ENCODE measurements at regions not wholly inside any gene's neighbourhood (a gene's known extent, or its start where the extent isn't known, plus 50 kb on each side); places are given as distances from the start of the nearest gene placed in this dataset.
"Not testable (repeated sequence)": the region's sequence is repeated elsewhere in the genome, so short reads cannot be mapped to it uniquely, and the experiment has no call there.

DNA sequence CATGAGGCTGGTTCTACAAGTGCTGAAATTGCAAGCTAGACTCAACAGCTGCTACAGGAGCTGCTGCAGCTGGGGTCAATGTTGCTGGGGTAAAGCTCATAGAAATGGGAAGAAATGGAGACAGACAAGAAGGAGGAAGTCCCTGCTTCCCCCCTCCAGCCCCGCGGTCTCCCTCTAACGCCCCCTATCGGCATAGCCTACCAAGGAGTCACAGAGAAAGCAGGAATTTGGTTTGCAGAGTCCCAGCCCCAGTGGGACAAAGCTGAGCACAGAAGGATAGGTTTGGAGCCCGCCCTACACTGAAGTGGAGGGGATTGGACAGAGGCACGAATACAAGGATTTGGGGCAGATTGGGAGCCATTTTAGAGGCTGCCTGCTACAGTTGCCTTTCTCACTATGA, 176.9 kb upstream of the ANKRD28 start:
- Mint-ChIP-seq H3K27ac (no peak overlapping the region), H3K36me3 (ENCODE audit: low read depth) (no peaks in the 10 kb centered on the region), H3K4me3 (no peak overlapping the region), H3K27me3 (peaks cover 24% of the 10 kb centered on the region), H3K4me1 (peaks cover 2% of the 10 kb centered on the region)
- ATAC-seq (no peak), DNase-seq (no peak)
- H3K9me3 ChIP-seq (ENCODE audit: control insufficient read depth, low read length, poor library complexity, severe bottlenecking): no peaks in the 10 kb centered on the region

GRCh38 chr3:15976524-15976923, 178.7 kb upstream of the ANKRD28 start:
- Mint-ChIP-seq H3K36me3 (ENCODE audit: low read depth) (no peaks in the 10 kb centered on the region), H3K27me3 (peaks cover 24% of the 10 kb centered on the region), H3K4me3 (no peak overlapping the region), H3K4me1 (peaks cover 2% of the 10 kb centered on the region), H3K27ac (no peak overlapping the region)
- no peaks in the 10 kb centered on the region for H3K9me3 ChIP-seq (ENCODE audit: control insufficient read depth, low read length, poor library complexity, severe bottlenecking)
- ATAC-seq: no peak
- DNase-seq: no peak

- H3K9me3 ChIP-seq (ENCODE audit: control insufficient read depth, low read length, poor library complexity, severe bottlenecking): no peaks in the 10 kb centered on the region
- Mint-ChIP-seq H3K4me1 (peaks cover 2% of the 10 kb centered on the region), H3K27ac (no peak overlapping the region), H3K36me3 (ENCODE audit: low read depth) (no peaks in the 10 kb centered on the region), H3K4me3 (no peak overlapping the region), H3K27me3 (peaks cover 24% of the 10 kb centered on the region)
- ATAC-seq: no peak
- no peak for DNase-seq
These were observed 179.3 kb upstream of the ANKRD28 start for GRCh38 chr3:15977090-15977489.

GRCh38 chr3:15977598-15978232, 179.9 kb upstream of the ANKRD28 start:
- H3K36me3 Mint-ChIP-seq (ENCODE audit: low read depth): no peaks in the 10 kb centered on the region
- no peak overlapping the region for H3K4me3 Mint-ChIP-seq
- no peaks in the 10 kb centered on the region for H3K9me3 ChIP-seq (ENCODE audit: control insufficient read depth, low read length, poor library complexity, severe bottlenecking)
- no peak for ATAC-seq
- peaks cover 24% of the 10 kb centered on the region for H3K27me3 Mint-ChIP-seq
- peaks cover 2% of the 10 kb centered on the region for H3K4me1 Mint-ChIP-seq
- no peak for DNase-seq
- H3K27ac Mint-ChIP-seq: no peak overlapping the region

DNA sequence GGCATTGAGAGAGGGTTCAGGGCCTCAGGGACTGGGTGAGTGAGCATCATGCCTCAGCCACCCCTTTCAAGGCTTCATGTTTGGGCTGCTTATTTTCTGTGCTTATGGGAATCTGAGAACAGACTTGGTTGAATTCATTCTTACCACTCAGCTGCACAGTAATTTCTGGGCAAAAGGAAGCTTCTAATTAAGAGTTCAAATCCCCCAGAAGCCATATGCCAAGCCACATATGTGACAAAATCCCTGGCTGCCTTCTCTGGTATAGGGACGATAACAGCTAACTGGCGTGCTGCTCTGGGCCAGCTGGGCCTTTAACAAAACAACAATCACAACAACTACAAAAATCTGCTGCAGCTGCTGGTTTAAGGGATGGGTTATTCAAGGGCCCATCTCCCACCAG, 181.0 kb upstream of the ANKRD28 start:
- peaks cover 18% of the 10 kb centered on the region for H3K27me3 Mint-ChIP-seq
- DNase-seq: no peak
- no peak overlapping the region for H3K27ac Mint-ChIP-seq
- H3K4me1 Mint-ChIP-seq: peaks cover 2% of the 10 kb centered on the region
- ATAC-seq: no peak
- H3K9me3 ChIP-seq (ENCODE audit: control insufficient read depth, low read length, poor library complexity, severe bottlenecking): no peaks in the 10 kb centered on the region
- H3K4me3 Mint-ChIP-seq: no peak overlapping the region
- no peaks in the 10 kb centered on the region for H3K36me3 Mint-ChIP-seq (ENCODE audit: low read depth)

GRCh38 chr3:15979495-15979894, 181.7 kb upstream of the ANKRD28 start:
- Mint-ChIP-seq H3K27ac (no peak overlapping the region), H3K36me3 (ENCODE audit: low read depth) (no peaks in the 10 kb centered on the region), H3K27me3 (peaks cover 12% of the 10 kb centered on the region), H3K4me1 (no peaks in the 10 kb centered on the region), H3K4me3 (no peak overlapping the region)
- no peak for DNase-seq
- H3K9me3 ChIP-seq (ENCODE audit: control insufficient read depth, low read length, poor library complexity, severe bottlenecking): no peaks in the 10 kb centered on the region
- no peak for ATAC-seq

DNA sequence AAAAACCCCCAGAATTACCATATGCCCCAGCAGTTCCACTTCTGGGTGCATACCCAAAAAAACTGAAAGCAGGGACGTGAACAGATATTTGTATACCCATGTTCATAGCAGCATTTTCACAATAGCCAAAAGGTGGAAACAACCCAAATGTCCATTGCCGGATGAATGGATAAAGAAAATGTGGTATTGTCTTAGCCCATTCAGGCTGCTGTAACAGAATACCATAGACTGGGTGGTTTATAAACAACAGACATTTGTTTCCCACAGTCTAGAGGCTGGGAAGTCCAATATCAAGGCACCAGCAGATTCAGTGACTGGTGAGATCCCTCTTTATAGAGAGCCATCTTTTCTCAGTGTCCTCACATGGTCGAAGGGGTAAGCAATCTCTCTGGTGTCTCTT, 182.1 kb upstream of the ANKRD28 start:
- H3K27me3 Mint-ChIP-seq: peaks cover 8% of the 10 kb centered on the region
- DNase-seq: no peak
- no peaks in the 10 kb centered on the region for H3K36me3 Mint-ChIP-seq (ENCODE audit: low read depth)
- H3K4me1 Mint-ChIP-seq: no peaks in the 10 kb centered on the region
- H3K27ac Mint-ChIP-seq: no peak overlapping the region
- no peaks in the 10 kb centered on the region for H3K9me3 ChIP-seq (ENCODE audit: control insufficient read depth, low read length, poor library complexity, severe bottlenecking)
- H3K4me3 Mint-ChIP-seq: no peak overlapping the region
- no peak for ATAC-seq

DNA sequence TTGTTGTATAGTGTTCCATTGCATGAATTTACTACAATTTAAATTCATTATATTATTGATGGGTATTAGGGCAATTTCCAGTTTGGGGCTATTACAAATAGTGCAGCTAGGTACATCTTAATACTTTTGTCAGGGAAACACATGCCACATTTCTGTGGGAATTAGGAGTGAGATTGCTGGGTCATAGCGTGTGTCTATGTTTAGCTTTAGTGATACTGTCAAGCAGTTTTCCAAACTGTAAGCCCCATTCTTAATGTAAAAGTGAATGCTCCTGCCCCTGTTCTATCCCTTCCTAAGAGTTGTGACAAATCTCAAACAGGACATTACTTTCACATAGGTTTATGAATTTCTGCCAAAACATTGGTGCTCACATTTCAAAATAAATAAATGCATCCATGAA, 184.5 kb upstream of the ANKRD28 start:
- Mint-ChIP-seq H3K4me1 (no peaks in the 10 kb centered on the region), H3K27me3 (no peaks in the 10 kb centered on the region), H3K27ac (no peak overlapping the region), H3K36me3 (ENCODE audit: low read depth) (peaks cover under 1% of the 10 kb centered on the region), H3K4me3 (no peak overlapping the region)
- ATAC-seq: no peak
- H3K9me3 ChIP-seq (ENCODE audit: control insufficient read depth, low read length, poor library complexity, severe bottlenecking): no peaks in the 10 kb centered on the region
- DNase-seq: no peak

DNA sequence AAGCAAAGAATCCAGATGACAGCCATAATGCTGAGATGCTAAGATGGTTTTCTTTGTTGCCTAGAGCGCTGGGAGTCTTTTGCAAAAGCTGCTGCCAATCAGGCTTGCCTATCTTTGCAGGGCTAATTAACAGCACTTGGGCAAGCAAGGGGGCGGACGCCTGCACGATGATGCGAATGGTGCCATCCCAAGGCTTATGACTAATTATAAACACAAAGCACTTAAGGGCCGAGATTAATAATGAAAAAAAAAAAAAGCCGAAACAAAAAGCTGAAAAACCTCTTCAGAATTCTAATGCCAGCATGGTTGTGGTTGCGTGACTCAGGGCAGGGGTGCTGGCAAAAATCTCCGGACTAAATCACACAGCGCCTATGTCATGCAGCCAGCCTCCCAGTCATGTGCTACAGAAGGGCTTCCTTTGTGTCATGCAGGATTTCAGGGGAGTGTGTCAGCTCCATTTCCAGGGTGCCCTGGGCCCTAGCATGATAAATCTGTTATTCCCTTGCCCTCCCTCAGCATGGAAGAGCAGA, 185.0 kb upstream of the ANKRD28 start:
- no peak for DNase-seq
- H3K36me3 Mint-ChIP-seq (ENCODE audit: low read depth): peaks cover 3% of the 10 kb centered on the region
- H3K27ac Mint-ChIP-seq: no peak overlapping the region
- H3K4me3 Mint-ChIP-seq: no peak overlapping the region
- ATAC-seq: no peak
- no peaks in the 10 kb centered on the region for H3K27me3 Mint-ChIP-seq
- H3K9me3 ChIP-seq (ENCODE audit: control insufficient read depth, low read length, poor library complexity, severe bottlenecking): no peaks in the 10 kb centered on the region
- H3K4me1 Mint-ChIP-seq: no peaks in the 10 kb centered on the region

- DNase-seq (no peak), ATAC-seq (no peak)
- Mint-ChIP-seq H3K27me3 (no peaks in the 10 kb centered on the region), H3K36me3 (ENCODE audit: low read depth) (peaks cover 3% of the 10 kb centered on the region), H3K27ac (no peak overlapping the region), H3K4me3 (no peak overlapping the region), H3K4me1 (no peaks in the 10 kb centered on the region)
- no peaks in the 10 kb centered on the region for H3K9me3 ChIP-seq (ENCODE audit: control insufficient read depth, low read length, poor library complexity, severe bottlenecking)
These were observed 185.5 kb upstream of the ANKRD28 start for GRCh38 chr3:15983232-15983631.

DNA sequence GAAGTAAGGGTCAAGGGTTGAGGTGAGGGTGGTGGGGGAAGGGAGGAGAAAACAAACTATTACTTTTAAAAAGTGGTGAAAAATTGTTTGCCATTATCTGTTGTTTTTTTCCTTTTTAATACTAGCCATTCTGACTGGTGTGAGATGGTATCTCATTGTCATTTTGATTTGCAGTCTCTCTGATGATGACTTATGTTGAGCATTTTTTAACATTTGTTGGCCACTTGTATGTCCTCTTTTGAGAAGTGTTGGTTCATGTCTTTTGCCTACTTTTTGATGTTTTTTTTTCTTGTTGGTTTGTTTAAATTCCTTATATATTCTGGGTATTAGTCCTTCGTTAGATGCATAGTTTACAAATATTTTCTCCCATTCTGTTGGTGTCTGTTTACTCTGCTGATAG, 185.9 kb upstream of the ANKRD28 start:
- DNase-seq: no peak
- H3K4me3 Mint-ChIP-seq: no peak overlapping the region
- H3K27ac Mint-ChIP-seq: no peak overlapping the region
- peaks cover 3% of the 10 kb centered on the region for H3K36me3 Mint-ChIP-seq (ENCODE audit: low read depth)
- no peak for ATAC-seq
- H3K4me1 Mint-ChIP-seq: no peaks in the 10 kb centered on the region
- no peaks in the 10 kb centered on the region for H3K27me3 Mint-ChIP-seq
- H3K9me3 ChIP-seq (ENCODE audit: control insufficient read depth, low read length, poor library complexity, severe bottlenecking): no peaks in the 10 kb centered on the region

DNA sequence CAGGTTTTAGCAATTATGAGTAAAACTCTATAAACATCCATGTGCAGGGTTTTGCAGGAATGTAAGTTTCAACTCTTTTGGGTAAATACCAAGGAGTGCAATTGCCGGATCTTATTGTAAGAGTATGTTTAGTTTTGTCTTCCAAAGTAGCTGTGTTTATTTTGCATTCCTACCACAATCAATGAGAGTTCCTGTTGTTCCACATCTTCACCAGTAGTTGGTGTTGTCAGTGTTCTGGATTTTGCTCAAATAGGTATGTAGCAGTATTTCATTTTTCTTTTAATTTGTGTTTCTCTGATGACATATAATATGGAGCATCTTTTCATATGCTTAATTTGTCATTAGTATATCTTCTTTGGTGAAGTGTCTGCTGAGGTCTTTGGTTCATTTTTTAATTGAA, 185.1 kb upstream of the GALNT15 start:
- Mint-ChIP-seq H3K4me1 (no peaks in the 10 kb centered on the region), H3K36me3 (ENCODE audit: low read depth) (peaks cover 3% of the 10 kb centered on the region), H3K4me3 (no peak overlapping the region), H3K27me3 (no peaks in the 10 kb centered on the region), H3K27ac (no peak overlapping the region)
- ATAC-seq: no peak
- DNase-seq: no peak
- H3K9me3 ChIP-seq (ENCODE audit: control insufficient read depth, low read length, poor library complexity, severe bottlenecking): no peaks in the 10 kb centered on the region

DNA sequence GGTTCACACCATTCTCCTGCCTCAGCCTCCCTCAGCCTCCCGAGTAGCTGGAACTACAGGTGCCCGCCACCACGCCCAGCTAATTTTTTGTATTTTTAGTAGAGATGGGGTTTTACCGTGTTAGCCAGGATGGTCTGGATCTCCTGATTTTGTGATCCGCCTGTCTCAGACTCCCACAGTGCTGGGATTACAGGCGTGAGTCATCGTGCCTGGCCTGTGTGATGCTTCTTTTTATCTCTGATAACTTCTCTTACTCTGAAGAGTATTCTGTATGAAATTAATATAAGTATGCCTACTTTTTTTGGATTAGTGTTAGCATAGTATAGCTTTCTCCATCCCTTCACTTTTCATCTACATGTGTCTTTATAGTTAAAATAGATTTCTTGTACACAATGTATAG, 180.8 kb upstream of the GALNT15 start:
- not testable (repeated sequence) for H3K4me1 Mint-ChIP-seq; DNase-seq; ATAC-seq; H3K27me3 Mint-ChIP-seq; H3K36me3 Mint-ChIP-seq (ENCODE audit: low read depth); H3K4me3 Mint-ChIP-seq; H3K27ac Mint-ChIP-seq; H3K9me3 ChIP-seq (ENCODE audit: control insufficient read depth, low read length, poor library complexity, severe bottlenecking)

GRCh38 chr3:15996496-15996895, 178.0 kb upstream of the GALNT15 start:
- not testable (repeated sequence) for ATAC-seq; H3K4me1 Mint-ChIP-seq; H3K36me3 Mint-ChIP-seq (ENCODE audit: low read depth); DNase-seq; H3K27ac Mint-ChIP-seq; H3K4me3 Mint-ChIP-seq; H3K9me3 ChIP-seq (ENCODE audit: control insufficient read depth, low read length, poor library complexity, severe bottlenecking)
- H3K27me3 Mint-ChIP-seq: peaks cover 15% of the 10 kb centered on the region
